Kidney epithelial cell (primary cell): ENCODE measurements at regions not wholly inside any gene's neighbourhood (a gene's known extent, or its start where the extent isn't known, plus 50 kb on each side); places are given as distances from the start of the nearest gene placed in this dataset.

Source experiments
- DNase-seq: peaks from one replicate; pipeline ENCODE4 v3.0.0-alpha.2; 2010; ENCODE audit warnings: low read depth
- H3K27me3 ChIP-seq: 2 replicates; pipeline ENCODE4 v1.6.0; 2011; ENCODE audit warnings: low read length; ENCODE audit not compliant: control insufficient read depth, insufficient read depth
- H3K36me3 ChIP-seq: 2 replicates; pipeline ENCODE4 v1.5.1; 2011; ENCODE audit warnings: low read length; ENCODE audit not compliant: control insufficient read depth, insufficient read depth
- H3K4me3 ChIP-seq: 2 replicates; pipeline ENCODE4 v1.5.1; 2011; ENCODE audit warnings: low read depth, mild to moderate bottlenecking, control low read depth, low read length
- CTCF ChIP-seq: IDR thresholded peaks from 2 replicates; pipeline ENCODE4 v1.5.1; 2011; ENCODE audit warnings: mild to moderate bottlenecking, moderate library complexity, low read length, control low read depth, inconsistent platforms; ENCODE audit not compliant: insufficient read depth, poor library complexity, severe bottlenecking

DNA sequence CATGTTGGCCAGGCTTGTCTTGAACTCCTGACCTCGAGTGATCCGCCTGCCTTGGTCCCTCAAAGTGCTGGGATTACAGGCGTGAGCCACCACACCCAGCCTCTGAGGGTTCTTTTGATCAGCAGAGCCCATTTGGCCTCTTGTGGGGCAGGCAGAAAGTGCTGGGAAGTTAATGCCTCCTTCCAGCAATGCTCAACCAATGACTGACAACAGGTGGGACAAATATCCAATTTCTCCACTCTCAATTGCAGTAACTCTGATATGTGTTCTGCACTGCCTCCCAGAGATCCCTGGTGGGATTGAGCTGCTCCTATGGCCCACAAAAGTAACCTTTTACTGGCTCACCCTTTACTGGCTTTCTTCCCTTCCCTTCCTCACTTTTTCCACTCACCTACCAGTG is 79.9 kb upstream of the APC start:
- DNase-seq = no peak
- H3K4me3 ChIP-seq = no peak overlapping the region
- TF ChIP-seq CTCF = no peak
- H3K36me3 ChIP-seq = no peaks in the 10 kb centered on the region
- no peaks in the 10 kb centered on the region for H3K27me3 ChIP-seq

- TF ChIP-seq CTCF = no peak
- no peaks in the 10 kb centered on the region for H3K36me3 ChIP-seq
Measured at GRCh38 chr5:112660359-112660758, 77.3 kb upstream of the APC start.

DNA sequence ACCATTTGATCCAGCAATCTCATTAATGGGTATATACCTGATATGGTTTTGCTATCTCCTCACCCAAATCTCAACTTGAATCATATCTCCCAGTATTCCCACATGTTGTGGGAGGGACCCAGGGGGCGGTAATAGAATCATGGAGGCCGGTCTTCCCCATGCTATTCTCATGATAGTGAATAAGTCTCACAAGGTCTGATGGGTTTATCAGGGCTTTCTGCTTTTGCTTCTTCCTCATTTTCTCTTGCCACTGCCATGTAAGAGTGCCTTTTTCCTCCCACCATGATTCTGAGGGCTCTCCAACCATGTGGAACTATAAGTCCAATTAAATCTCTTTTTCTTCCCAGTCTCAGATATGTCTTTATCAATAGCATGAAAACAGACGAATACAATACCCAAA is 74.5 kb upstream of the APC start:
- Histone ChIP-seq H3K27me3 (no peaks in the 10 kb centered on the region), H3K4me3 (no peak overlapping the region), H3K36me3 (no peaks in the 10 kb centered on the region)
- TF ChIP-seq CTCF = no peak
- no peak for DNase-seq

More at GRCh38 chr5:112660359-112660758, 77.3 kb upstream of the APC start:
- DNase-seq = no peak
- Histone ChIP-seq H3K4me3 (no peak overlapping the region), H3K27me3 (no peaks in the 10 kb centered on the region)

DNA sequence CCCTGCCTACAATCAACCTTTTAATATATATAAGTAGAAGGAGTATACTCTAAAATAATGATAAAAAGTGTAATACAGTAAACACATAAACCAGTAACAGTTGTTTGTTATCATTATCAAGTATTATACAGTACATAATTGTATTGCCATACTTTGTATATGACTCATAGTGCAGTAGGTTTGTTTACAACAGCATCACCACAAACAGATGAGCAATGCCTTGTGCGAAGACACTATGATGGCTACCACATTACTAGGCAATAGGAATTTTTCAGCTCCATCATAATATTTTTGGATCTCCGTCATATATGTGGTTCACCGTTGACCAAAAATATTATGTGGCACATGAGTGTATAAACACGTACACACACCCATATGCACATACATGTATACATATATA is 69.7 kb upstream of the APC start:
- H3K36me3 ChIP-seq = no peaks in the 10 kb centered on the region
- H3K4me3 ChIP-seq = no peak overlapping the region
- H3K27me3 ChIP-seq = no peaks in the 10 kb centered on the region
- DNase-seq = no peak
- no peak for TF ChIP-seq CTCF

GRCh38 chr5:112668911-112669310 is 68.8 kb upstream of the APC start:
- H3K36me3 ChIP-seq = no peaks in the 10 kb centered on the region
- no peak for DNase-seq
- no peak for TF ChIP-seq CTCF

DNA sequence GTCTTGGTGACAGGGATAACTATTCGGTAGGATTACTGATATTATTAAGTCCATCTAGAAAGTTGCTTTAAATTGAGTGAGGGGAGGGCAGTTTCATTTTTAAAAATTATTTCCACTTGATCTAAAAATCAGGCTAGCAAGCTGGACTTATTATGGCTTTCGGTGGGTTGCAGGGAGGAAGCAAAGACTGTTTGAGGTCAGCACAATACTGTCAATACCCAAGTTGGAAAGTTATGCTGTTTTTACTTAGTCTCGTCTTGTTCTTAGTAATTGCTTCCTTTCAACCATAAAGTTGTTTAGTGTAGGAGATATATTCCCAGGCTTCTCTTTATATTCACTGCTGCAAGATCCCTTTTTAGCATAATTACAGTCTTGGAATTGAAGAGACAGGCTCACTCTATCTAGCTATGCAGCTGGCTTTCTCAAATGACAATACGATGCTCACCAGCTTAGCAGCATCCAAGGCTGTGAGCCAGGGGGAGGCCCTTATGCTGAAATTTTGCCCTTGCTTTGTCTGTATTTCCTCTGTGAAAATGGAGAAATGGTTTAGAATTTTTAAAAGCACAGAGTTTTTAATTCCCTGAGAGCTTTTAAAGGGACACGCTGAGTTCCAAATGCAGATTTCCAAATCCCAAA is 68.2 kb upstream of the APC start:
- no peak for DNase-seq
- no peaks in the 10 kb centered on the region for H3K36me3 ChIP-seq
- H3K4me3 ChIP-seq = no peak overlapping the region
- no peak for TF ChIP-seq CTCF
- H3K27me3 ChIP-seq = no peaks in the 10 kb centered on the region

More at GRCh38 chr5:112668911-112669310, 68.8 kb upstream of the APC start:
- no peak overlapping the region for H3K4me3 ChIP-seq
- no peaks in the 10 kb centered on the region for H3K27me3 ChIP-seq
